Tibial nerve (tissue), 4 donors: ENCODE measurements at regions not wholly inside any gene's neighbourhood (a gene's known extent, or its start where the extent isn't known, plus 50 kb on each side); places are given as distances from the start of the nearest gene placed in this dataset.

Experiments used
- DNase-seq, 2 donors: peaks; one replicate each; pipeline ENCODE4 v3.0.0-alpha.2; 2019; ENCODE audit warnings: low spot score in 2 of 2
- H3K27ac ChIP-seq, 4 donors: fragments of 200-600 bp; sonication (generic) in 3 of 4; one replicate each; pipeline ENCODE4 v1.5.1; 2017 to 2019; ENCODE audit warnings: mild to moderate bottlenecking in 1 of 4
- H3K27me3 ChIP-seq, 2 donors: fragments of 200-600 bp; sonication (generic) in 1 of 2; one replicate each; pipeline versions ENCODE4 v1.5.1 to v1.6.0; 2017 to 2019
- H3K36me3 ChIP-seq, 3 donors: fragments of 200-600 bp; sonication (generic); one replicate each; pipeline ENCODE4 v1.5.1; 2018 to 2019
- H3K4me1 ChIP-seq, 4 donors: fragments of 200-600 bp; sonication (generic) in 3 of 4; one replicate each; pipeline ENCODE4 v1.5.1; 2017 to 2019
- H3K4me3 ChIP-seq, 4 donors: fragments of 200-600 bp; sonication (generic) in 3 of 4; one replicate each; pipeline ENCODE4 v1.5.1; 2017 to 2019; ENCODE audit warnings: mild to moderate bottlenecking in 1 of 4, moderate library complexity in 1 of 4
- H3K9me3 ChIP-seq, 4 donors: fragments of 200-600 bp; sonication (generic) in 3 of 4; one replicate each; pipeline ENCODE4 v1.5.1; 2017 to 2019
- EP300 ChIP-seq, 2 donors: sonication (generic); formaldehyde crosslinking; IDR thresholded peaks; one replicate each; pipeline ENCODE4 v1.6.1; 2017; ENCODE audit warnings: antibody characterized with exemption in 2 of 2, mild to moderate bottlenecking in 1 of 2
- POLR2A ChIP-seq, 2 donors: fragments of 450-650 bp; IDR thresholded peaks; one replicate each; pipeline ENCODE4 v1.6.1; 2017; ENCODE audit warnings: antibody characterized with exemption in 2 of 2, mild to moderate bottlenecking in 2 of 2, moderate library complexity in 2 of 2
- WGBS, 2 donors: methylation state at CpG; one replicate each; pipeline ENCODE4 v1.1.5; 2018; 5-methylcytosine and 5-hydroxymethylcytosine counted together
- TF ChIP-seq, protein P1 (sequence below), 5 experiments: fragments of 200-600 bp in 3 of 5; fragments of 450-650 bp in 2 of 5; sonication (generic) in 3 of 5; IDR thresholded peaks; one replicate each; pipeline ENCODE4 v1.5.1; 2016 to 2019; ENCODE audit warnings: antibody characterized with exemption in 5 of 5, mild to moderate bottlenecking in 3 of 5, moderate library complexity in 2 of 5

DNA sequence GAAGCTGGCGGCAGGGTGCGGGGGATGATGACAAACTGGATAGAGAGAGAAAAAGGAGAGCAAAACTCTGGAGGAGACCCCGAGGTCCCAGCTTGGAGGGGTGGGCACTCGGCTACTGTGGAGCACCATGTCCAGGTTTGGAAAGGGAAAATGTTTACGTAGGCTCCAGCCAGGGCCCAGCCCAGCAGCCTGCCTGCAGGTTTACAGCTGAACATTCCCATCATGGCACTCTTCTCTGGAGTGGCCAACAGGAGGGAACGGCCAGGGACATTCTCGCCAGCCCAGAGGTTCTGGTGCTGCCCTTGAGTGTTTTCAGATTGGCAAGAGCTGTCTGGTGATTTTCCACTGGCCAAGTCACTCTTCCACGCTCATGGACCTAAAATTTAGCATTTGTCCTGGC, 262.9 kb upstream of the TCF4 start:
- WGBS, 2 donors: 93% methylated on average over 8 of the region's 8 CpGs
- no peak for DNase-seq
- Histone ChIP-seq H3K27me3 (no peaks in the 10 kb centered on the region), H3K9me3 (no peaks in the 10 kb centered on the region), H3K36me3 (no peaks in the 10 kb centered on the region), H3K4me1 (no peaks in the 10 kb centered on the region), H3K27ac (no peak overlapping the region), H3K4me3 (no peak overlapping the region)
- TF ChIP-seq, protein P1, sequence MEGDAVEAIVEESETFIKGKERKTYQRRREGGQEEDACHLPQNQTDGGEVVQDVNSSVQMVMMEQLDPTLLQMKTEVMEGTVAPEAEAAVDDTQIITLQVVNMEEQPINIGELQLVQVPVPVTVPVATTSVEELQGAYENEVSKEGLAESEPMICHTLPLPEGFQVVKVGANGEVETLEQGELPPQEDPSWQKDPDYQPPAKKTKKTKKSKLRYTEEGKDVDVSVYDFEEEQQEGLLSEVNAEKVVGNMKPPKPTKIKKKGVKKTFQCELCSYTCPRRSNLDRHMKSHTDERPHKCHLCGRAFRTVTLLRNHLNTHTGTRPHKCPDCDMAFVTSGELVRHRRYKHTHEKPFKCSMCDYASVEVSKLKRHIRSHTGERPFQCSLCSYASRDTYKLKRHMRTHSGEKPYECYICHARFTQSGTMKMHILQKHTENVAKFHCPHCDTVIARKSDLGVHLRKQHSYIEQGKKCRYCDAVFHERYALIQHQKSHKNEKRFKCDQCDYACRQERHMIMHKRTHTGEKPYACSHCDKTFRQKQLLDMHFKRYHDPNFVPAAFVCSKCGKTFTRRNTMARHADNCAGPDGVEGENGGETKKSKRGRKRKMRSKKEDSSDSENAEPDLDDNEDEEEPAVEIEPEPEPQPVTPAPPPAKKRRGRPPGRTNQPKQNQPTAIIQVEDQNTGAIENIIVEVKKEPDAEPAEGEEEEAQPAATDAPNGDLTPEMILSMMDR (IDR thresholded peaks at IDR 0.05): no peak
- no peak for TF ChIP-seq EP300 (IDR thresholded peaks at IDR 0.05)
- no peak for TF ChIP-seq POLR2A (IDR thresholded peaks at IDR 0.05)

DNA sequence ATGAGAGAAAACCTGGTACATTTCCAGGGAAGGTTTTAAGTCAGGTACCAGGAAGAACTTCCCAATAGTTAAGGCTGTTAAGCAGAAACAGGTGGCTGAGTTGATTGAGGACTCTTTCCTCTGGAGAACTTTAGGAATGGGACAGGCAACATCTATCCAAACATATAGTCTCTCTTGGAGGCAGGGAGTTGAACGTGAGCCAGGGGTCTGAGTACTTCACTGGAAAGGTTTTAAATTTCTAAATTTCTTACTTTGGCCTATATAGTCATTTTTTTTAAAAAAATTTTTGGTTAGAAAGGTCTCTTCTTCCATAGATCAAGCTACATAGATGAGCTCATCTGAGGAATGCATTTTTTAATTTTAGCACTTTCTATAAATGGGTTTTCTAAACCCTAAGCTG, 261.4 kb upstream of the TCF4 start:
- no peaks in the 10 kb centered on the region for H3K27me3 ChIP-seq
- H3K4me3 ChIP-seq: no peak overlapping the region
- DNase-seq: no peak
- 56 to 69% methylated on average over 1 of the region's 1 CpG for WGBS, 2 donors
- H3K36me3 ChIP-seq: no peaks in the 10 kb centered on the region
- no peak overlapping the region for H3K27ac ChIP-seq
- H3K4me1 ChIP-seq: no peaks in the 10 kb centered on the region
- no peaks in the 10 kb centered on the region for H3K9me3 ChIP-seq
- TF ChIP-seq EP300 (IDR thresholded peaks at IDR 0.05) (no peak), POLR2A (IDR thresholded peaks at IDR 0.05) (no peak)
- TF ChIP-seq, protein P1 (IDR thresholded peaks at IDR 0.05): no peak

DNA sequence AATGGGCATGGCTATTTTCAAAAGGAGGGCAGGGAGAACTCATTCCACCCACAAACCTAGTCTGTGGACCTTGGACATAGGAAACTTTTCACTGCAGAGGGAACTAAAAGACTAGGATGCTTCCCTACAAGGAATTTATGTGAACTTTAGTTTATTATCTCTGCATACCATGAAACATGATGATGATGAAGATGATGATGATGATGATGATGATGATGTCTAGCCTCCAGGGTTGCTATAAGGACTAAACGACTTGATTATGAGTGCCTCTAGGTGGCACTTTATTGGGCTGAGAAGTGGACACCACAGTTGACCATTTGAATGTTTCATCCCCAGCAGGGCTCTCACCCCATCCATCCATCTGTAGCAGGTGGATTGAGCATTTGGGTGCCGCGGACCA, 260.0 kb upstream of the TCF4 start:
- no peaks in the 10 kb centered on the region for H3K36me3 ChIP-seq
- WGBS, 2 donors: 81 to 96% methylated on average over 3 of the region's 3 CpGs
- no peaks in the 10 kb centered on the region for H3K4me1 ChIP-seq
- no peak for TF ChIP-seq EP300 (IDR thresholded peaks at IDR 0.05)
- TF ChIP-seq, protein P1 (IDR thresholded peaks at IDR 0.05): no peak
- no peak for TF ChIP-seq POLR2A (IDR thresholded peaks at IDR 0.05)
- H3K4me3 ChIP-seq: no peak overlapping the region
- no peak for DNase-seq
- no peaks in the 10 kb centered on the region for H3K9me3 ChIP-seq
- no peak overlapping the region for H3K27ac ChIP-seq
- no peaks in the 10 kb centered on the region for H3K27me3 ChIP-seq

DNA sequence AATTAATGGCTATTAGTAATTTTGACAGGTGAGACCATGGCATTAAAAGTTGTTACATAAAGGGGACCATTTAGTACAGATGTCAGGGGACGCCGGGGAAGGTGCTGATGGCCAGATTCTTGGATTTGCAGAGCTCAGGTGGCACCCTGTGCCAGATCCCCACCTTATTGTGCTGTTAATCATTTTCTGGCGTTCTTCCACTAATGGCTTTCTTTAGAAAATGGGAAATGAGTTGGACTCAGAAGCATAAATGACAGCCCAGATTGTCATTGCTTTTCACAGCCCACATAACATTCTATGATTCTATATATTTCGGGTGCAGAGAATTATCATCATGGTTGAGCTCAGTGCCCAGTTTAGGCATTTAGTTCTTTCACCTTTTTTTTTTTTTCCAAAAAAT, 257.2 kb upstream of the TCF4 start:
- Histone ChIP-seq H3K27ac (no peak overlapping the region), H3K4me1 (no peaks in the 10 kb centered on the region), H3K4me3 (no peak overlapping the region), H3K36me3 (no peaks in the 10 kb centered on the region), H3K27me3 (no peaks in the 10 kb centered on the region), H3K9me3 (peaks cover 0 to 16% (median 0%) of the 10 kb centered on the region in 4 donors)
- 81 to 82% methylated on average over 4 of the region's 4 CpGs for WGBS, 2 donors
- TF ChIP-seq EP300 (IDR thresholded peaks at IDR 0.05): no peak
- no peak for TF ChIP-seq POLR2A (IDR thresholded peaks at IDR 0.05)
- TF ChIP-seq, protein P1 (IDR thresholded peaks at IDR 0.05): no peak
- no peak for DNase-seq

DNA sequence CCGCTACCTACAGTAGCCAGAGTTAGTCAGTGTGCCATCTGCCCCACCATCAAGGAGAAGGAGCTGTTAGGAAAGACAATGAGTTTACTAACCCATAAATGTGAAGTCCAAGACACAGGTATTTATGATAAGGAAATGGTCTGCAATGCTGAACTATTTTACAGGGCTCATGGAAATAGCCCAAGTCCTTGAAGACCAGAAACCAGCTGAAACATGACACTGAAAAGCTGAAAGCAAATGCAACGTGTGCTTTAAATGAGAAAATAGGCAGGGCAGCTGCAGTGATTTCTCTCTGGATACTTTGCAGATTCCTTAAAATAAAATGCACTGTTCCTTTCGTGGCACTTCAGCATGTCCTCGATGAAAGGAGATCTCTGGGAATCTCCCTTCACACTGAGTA, 256.4 kb upstream of the TCF4 start:
- Histone ChIP-seq H3K9me3 (peaks cover 0 to 16% (median 0%) of the 10 kb centered on the region in 4 donors), H3K4me1 (peaks cover 0 to under 1% (median 0%) of the 10 kb centered on the region in 4 donors), H3K4me3 (no peak overlapping the region), H3K36me3 (no peaks in the 10 kb centered on the region), H3K27me3 (no peaks in the 10 kb centered on the region), H3K27ac (no peak overlapping the region)
- no peak for DNase-seq
- TF ChIP-seq POLR2A (IDR thresholded peaks at IDR 0.05) (no peak), EP300 (IDR thresholded peaks at IDR 0.05) (no peak)
- TF ChIP-seq, protein P1 (IDR thresholded peaks at IDR 0.05): no peak
- WGBS, 2 donors: 52 to 60% methylated on average over 4 of the region's 4 CpGs
